Epithelial cell of proximal tubule (primary cell): ENCODE measurements at regions not wholly inside any gene's neighbourhood (a gene's known extent, or its start where the extent isn't known, plus 50 kb on each side); places are given as distances from the start of the nearest gene placed in this dataset.

Experiments used
- DNase-seq: peaks from one replicate; pipeline ENCODE4 v3.0.0-alpha.2; 2011; ENCODE audit warnings: low read depth
- H3K4me3 ChIP-seq: 2 replicates; pipeline ENCODE4 v1.5.1; 2011; ENCODE audit warnings: low read depth, mild to moderate bottlenecking, low read length
- TF ChIP-seq, protein P1 (sequence below): conservative IDR thresholded peaks from 2 replicates; pipeline ENCODE4 v1.5.1; 2012; ENCODE audit warnings: low read depth, mild to moderate bottlenecking, low read length

DNA sequence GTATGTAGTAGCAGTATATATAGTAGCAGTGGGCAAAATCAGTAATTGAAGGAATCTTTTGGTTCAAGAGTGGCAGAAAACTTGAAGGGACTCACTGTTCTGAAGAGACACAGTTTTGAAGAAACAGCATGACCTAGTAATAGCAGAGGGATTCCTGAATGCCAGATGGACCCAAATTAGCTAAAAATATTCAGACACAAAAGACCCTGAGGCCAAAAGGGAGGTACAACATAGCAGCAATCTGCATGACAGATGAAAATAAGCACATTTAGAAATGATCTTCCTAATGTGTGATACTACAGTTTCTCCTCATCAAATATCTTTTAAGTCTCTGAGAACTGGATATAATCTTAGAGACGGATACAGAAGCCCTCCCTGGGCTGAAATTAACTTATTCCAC is 536.6 kb downstream of the PPARGC1A start:
- TF ChIP-seq, protein P1, sequence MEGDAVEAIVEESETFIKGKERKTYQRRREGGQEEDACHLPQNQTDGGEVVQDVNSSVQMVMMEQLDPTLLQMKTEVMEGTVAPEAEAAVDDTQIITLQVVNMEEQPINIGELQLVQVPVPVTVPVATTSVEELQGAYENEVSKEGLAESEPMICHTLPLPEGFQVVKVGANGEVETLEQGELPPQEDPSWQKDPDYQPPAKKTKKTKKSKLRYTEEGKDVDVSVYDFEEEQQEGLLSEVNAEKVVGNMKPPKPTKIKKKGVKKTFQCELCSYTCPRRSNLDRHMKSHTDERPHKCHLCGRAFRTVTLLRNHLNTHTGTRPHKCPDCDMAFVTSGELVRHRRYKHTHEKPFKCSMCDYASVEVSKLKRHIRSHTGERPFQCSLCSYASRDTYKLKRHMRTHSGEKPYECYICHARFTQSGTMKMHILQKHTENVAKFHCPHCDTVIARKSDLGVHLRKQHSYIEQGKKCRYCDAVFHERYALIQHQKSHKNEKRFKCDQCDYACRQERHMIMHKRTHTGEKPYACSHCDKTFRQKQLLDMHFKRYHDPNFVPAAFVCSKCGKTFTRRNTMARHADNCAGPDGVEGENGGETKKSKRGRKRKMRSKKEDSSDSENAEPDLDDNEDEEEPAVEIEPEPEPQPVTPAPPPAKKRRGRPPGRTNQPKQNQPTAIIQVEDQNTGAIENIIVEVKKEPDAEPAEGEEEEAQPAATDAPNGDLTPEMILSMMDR = no peak
- no peak overlapping the region for H3K4me3 ChIP-seq
- no peak for DNase-seq

DNA sequence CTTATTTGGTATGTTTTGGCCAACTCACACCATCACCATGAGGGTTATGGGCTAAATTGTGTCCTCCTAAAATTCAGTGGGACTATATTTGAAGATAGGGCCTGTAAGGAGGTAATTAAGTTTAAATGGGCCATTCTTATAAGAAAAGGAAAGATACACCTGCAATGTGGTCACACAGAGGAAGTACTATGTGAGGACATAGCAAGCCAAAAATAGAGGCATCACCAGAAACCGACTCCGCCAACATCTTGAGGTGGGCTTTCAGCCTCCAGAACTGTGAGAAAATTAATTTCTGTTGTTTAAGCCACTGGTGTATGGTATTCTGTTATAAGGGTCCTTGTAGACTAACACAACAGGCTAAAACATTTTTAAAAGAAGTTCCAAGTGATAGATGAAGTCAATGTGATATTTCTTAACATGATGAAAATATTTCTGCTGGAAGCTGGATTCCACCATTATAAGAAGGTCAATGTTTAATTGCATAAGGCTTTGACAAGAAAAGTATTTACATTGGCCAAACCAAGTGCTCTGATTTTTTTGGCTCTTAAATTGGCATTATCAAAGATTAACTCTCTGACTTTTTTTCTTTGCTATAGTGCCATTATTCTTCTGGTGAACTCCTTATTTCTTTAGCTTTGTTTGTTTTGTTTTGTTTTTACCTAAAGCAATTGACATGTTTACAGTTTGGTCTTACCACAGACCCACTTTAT is 540.9 kb downstream of the PPARGC1A start:
- H3K4me3 ChIP-seq = no peak overlapping the region
- DNase-seq = no peak
- TF ChIP-seq, protein P1 = no peak

DNA sequence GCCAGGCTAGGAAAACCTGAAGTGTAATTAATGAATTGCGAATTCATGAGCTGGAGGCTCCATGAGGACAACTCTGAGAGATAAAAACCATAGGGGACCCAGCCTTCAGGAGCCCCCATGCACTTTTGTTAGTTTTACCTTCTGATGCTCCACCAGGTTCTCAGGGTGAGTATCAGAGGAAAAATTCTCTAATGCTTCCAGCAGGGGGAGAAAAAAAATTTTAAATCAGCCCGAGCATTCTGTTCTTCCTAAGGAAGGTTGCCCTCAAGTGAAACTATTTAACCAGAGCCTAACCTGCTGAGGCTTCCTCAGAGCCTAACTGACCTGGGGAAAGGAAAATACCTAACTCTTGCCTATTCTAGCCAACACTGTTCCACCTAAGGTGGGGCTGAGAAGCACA is 552.6 kb downstream of the PPARGC1A start:
- no peak for DNase-seq
- TF ChIP-seq, protein P1 = peak; percentile 52
- H3K4me3 ChIP-seq = no peak overlapping the region

DNA sequence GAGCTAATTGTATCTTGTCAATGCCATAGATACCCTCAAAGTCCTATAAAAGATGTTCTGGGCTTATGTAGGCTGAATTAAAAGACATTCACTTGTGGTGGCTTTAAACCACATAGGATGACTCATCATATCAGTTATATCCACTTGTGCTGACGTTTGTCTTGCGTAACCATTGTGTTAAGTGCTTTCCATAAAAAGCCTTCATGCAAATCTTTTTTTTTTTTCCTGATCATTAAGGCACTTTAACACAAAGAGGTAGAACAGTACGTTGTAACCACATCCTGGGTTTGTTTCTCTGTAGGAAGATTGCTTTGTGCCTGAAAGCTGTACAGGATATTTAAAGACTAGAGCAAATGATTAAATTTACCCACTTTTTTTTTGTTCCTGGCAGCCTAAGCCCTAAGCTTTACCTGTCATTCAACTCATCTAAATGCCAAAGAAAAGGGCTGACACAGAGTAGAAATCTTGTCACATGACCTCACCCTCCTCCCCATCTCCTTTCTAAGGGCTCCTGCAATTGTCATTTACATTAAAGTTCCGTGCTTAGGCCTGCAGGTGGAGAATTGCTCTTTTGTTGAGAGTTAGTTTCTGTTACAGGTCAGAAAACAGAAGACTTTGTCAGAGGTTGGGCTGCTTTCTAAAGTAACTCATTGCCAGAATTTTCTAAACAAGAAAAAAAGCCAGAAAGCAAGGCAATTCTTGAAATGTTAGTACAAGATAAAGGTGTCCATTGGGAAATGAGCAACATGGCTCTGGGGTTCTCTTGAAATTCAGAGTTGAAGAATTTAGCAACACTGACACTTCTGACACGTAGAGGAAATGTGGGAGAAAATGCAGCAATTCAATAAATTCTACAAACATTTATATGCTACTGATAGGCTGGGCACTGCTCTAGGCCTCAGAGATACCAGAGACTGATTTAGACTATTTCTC is 555.6 kb downstream of the PPARGC1A start:
- H3K4me3 ChIP-seq = no peak overlapping the region
- DNase-seq = peak; percentile 97
- TF ChIP-seq, protein P1 = peak; percentile 47

DNA sequence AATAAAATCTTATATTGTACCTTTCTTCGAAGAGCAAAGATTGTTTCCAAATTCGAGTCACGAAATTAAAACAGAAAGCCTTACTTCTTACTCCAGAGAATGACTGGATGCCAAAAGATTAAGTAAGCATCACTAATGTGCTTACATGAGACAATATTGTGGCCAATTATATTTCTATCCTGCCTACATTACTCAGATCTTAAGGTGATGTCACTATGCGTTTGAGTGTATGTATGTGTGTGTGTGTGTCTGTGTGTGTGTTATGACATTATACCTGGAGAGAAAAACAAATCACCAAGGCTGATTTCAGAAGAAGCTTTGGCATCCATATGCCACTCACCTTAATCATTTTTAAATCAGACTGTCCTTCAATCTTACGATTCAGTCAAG is 556.3 kb downstream of the PPARGC1A start:
- TF ChIP-seq, protein P1 = no peak
- H3K4me3 ChIP-seq = no peak overlapping the region
- peak; percentile 69 for DNase-seq

DNA sequence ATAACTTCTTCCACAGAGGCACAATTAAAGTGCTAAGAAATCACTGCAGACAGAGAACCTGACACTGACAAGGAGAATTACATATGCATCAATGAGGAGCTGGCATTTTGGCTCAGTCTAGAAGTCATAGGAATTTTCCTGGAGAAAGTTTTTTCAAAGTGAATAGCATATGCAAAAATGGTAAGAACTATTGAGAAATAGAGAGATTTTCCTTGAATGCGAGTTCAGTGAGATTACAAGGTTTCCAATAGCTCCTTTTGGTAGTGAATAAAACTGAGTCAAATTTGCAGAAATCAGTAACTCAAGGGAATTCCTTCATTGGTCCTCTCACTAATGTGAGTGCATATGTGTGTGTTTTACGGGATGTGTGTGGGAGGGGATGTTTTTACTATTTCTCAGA is 557.5 kb downstream of the PPARGC1A start:
- peak; percentile 65 for DNase-seq
- TF ChIP-seq, protein P1 = no peak
- H3K4me3 ChIP-seq = no peak overlapping the region

DNA sequence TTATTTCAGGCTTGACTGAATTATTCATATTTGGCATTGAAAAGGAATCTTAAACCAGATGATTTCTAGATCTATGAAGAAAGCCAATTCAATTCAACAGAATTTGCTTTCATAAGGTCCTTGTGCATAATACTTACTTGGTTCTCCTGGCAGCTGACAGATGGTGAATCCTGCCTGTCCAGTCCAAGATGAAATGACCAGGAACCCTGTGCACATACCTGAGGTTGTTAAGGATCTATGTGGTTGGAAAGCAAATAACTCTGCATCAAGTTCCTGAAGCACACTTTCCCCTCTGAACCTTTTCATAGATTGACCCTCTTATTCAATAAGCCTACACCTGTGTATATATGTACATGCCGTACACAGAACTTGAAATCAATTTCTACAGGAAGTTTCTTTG is 562.7 kb downstream of the PPARGC1A start:
- H3K4me3 ChIP-seq = no peak overlapping the region
- no peak for DNase-seq
- TF ChIP-seq, protein P1 = no peak
